C4-2B (cell line): ENCODE measurements at regions not wholly inside any gene's neighbourhood (a gene's known extent, or its start where the extent isn't known, plus 50 kb on each side); places are given as distances from the start of the nearest gene placed in this dataset.

Experiments
- ZFX ChIP-seq: fragments of 450-650 bp; IDR thresholded peaks from 2 replicates; pipeline ENCODE4 v1.6.1; 2017
- TF ChIP-seq, protein P1 (sequence below): fragments of 450-650 bp; conservative IDR thresholded peaks from 2 replicates; pipeline ENCODE4 v1.5.1; 2017; ENCODE audit warnings: mild to moderate bottlenecking

DNA sequence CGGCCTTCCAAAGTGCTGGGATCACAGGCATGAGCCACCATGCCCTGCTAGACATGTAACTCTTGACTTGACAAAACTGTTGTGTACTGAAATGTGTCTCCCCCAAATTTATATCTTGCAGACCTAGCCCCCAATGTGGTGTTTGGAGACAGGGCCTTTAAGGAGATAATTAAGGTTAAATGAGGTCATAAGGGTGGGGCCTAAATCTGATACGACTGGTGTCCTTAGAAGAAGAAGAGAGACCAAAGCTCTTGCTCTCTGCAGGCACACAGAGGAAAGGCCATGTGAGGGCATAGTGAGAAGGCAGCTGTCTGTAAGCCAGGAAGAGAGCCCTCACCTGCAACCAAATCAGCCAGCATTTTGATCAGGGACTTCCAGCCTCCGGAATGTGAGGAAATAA, 361.3 kb downstream of the SV2B start:
- TF ChIP-seq, protein P1, sequence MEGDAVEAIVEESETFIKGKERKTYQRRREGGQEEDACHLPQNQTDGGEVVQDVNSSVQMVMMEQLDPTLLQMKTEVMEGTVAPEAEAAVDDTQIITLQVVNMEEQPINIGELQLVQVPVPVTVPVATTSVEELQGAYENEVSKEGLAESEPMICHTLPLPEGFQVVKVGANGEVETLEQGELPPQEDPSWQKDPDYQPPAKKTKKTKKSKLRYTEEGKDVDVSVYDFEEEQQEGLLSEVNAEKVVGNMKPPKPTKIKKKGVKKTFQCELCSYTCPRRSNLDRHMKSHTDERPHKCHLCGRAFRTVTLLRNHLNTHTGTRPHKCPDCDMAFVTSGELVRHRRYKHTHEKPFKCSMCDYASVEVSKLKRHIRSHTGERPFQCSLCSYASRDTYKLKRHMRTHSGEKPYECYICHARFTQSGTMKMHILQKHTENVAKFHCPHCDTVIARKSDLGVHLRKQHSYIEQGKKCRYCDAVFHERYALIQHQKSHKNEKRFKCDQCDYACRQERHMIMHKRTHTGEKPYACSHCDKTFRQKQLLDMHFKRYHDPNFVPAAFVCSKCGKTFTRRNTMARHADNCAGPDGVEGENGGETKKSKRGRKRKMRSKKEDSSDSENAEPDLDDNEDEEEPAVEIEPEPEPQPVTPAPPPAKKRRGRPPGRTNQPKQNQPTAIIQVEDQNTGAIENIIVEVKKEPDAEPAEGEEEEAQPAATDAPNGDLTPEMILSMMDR, result no peak
- TF ChIP-seq ZFX, result no peak
